ENCODE measurements at regions not wholly inside any gene's neighbourhood (a gene's known extent, or its start where the extent isn't known, plus 50 kb on each side); places are given as distances from the start of the nearest gene placed in this dataset.

GRCh38 chr18:43642727-43643330 lies 365.5 kb upstream of the SYT4 start:
- TF ChIP-seq POLR2A (IDR thresholded peaks at IDR 0.05; ENCODE audit: low read depth, low read length) (no peak), POLR2AphosphoS5 (IDR thresholded peaks at IDR 0.05; ENCODE audit: low read depth, low read length) (no peak)
